A673 (cell line): ENCODE measurements at regions not wholly inside any gene's neighbourhood (a gene's known extent, or its start where the extent isn't known, plus 50 kb on each side); places are given as distances from the start of the nearest gene placed in this dataset.

Experiments used
- CTCF ChIP-seq: fragments of 300-800, 200-600 bp; sonication (generic); conservative IDR thresholded peaks from 2 replicates; pipeline ENCODE4 v1.5.1; 2017; ENCODE audit warnings: low read depth, mild to moderate bottlenecking, antibody characterized with exemption, low read length, moderate library complexity, mixed read lengths
- EZH2 ChIP-seq: fragments of 200-600 bp; sonication (generic); IDR thresholded peaks from 2 replicates; pipeline ENCODE4 v1.6.1; 2017; ENCODE audit warnings: borderline replicate concordance, low read depth, mild to moderate bottlenecking, mixed read lengths, antibody characterized with exemption, low read length; ENCODE audit not compliant: poor library complexity, severe bottlenecking

GRCh38 chr16:65846210-65846602 is 520.3 kb upstream of the CDH5 start:
- TF ChIP-seq CTCF (no peak), EZH2 (no peak)
